OCI-LY1 (cell line): ENCODE measurements at regions not wholly inside any gene's neighbourhood (a gene's known extent, or its start where the extent isn't known, plus 50 kb on each side); places are given as distances from the start of the nearest gene placed in this dataset.

Experiments
- EZH2 ChIP-seq: fragments of 200-600 bp; sonication (generic), shearing (Covaris generic); IDR thresholded peaks from 2 replicates; pipeline ENCODE4 v1.8.0; 2017; ENCODE audit warnings: borderline replicate concordance, mixed run types, mild to moderate bottlenecking, antibody characterized with exemption, low read length, moderate library complexity, mixed read lengths
- TF ChIP-seq, protein P1 (sequence below): fragments of 200-600 bp; sonication (generic), shearing (Covaris generic); IDR thresholded peaks from 2 replicates; pipeline ENCODE4 v1.5.1; 2017; ENCODE audit warnings: mild to moderate bottlenecking, antibody characterized with exemption, low read length, moderate library complexity, mixed read lengths

DNA sequence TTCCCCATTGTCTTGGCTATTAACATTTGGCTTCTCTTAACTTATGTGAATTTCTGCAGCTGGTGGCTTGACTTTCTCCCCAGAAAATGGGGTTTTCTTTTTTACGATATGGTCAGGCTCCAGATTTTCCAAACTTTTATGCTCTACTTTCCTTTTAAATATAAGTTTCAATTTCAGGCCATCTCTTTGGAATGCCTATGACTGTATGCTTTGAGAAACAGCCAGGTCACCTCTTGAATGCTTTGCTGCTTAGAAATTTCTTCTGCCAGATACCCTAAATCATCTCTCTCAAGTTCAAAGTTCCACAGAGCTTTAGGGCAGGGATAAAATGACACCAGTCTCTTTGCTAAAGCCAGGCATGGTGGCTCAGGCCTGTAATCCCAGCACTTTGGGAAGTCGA, 212.9 kb upstream of the SMIM31 start:
- TF ChIP-seq, protein P1, sequence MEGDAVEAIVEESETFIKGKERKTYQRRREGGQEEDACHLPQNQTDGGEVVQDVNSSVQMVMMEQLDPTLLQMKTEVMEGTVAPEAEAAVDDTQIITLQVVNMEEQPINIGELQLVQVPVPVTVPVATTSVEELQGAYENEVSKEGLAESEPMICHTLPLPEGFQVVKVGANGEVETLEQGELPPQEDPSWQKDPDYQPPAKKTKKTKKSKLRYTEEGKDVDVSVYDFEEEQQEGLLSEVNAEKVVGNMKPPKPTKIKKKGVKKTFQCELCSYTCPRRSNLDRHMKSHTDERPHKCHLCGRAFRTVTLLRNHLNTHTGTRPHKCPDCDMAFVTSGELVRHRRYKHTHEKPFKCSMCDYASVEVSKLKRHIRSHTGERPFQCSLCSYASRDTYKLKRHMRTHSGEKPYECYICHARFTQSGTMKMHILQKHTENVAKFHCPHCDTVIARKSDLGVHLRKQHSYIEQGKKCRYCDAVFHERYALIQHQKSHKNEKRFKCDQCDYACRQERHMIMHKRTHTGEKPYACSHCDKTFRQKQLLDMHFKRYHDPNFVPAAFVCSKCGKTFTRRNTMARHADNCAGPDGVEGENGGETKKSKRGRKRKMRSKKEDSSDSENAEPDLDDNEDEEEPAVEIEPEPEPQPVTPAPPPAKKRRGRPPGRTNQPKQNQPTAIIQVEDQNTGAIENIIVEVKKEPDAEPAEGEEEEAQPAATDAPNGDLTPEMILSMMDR, result no peak
- TF ChIP-seq EZH2, result no peak
